ENCODE measurements at regions not wholly inside any gene's neighbourhood (a gene's known extent, or its start where the extent isn't known, plus 50 kb on each side); places are given as distances from the start of the nearest gene placed in this dataset.

DNA sequence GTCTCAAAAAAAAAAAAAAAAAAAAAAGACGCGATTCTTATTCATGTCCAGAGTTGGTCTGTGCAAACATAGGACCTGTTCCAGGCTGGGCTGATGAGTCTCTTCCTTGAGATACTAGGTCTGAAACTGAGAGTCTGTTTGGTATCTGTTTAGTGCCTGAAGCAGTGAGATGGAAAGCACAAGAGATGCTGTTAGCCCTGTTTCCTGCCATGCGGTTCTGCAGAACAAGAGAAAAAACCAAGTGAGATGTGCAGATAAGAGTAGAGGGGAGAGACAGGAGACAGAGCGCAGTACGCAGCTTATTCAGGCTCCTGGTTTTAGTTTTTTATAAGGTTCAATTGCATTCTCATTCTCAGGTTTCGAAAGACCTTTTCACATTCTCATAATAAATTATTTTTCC, 85.8 kb upstream of the PRKCQ start:
- TF ChIP-seq, protein P1, sequence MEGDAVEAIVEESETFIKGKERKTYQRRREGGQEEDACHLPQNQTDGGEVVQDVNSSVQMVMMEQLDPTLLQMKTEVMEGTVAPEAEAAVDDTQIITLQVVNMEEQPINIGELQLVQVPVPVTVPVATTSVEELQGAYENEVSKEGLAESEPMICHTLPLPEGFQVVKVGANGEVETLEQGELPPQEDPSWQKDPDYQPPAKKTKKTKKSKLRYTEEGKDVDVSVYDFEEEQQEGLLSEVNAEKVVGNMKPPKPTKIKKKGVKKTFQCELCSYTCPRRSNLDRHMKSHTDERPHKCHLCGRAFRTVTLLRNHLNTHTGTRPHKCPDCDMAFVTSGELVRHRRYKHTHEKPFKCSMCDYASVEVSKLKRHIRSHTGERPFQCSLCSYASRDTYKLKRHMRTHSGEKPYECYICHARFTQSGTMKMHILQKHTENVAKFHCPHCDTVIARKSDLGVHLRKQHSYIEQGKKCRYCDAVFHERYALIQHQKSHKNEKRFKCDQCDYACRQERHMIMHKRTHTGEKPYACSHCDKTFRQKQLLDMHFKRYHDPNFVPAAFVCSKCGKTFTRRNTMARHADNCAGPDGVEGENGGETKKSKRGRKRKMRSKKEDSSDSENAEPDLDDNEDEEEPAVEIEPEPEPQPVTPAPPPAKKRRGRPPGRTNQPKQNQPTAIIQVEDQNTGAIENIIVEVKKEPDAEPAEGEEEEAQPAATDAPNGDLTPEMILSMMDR (IDR thresholded peaks at IDR 0.05 in 8 of 11, conservative IDR thresholded peaks at IDR 0.05 in 3 of 11), result no peak
- TF ChIP-seq POLR2A (IDR thresholded peaks at IDR 0.05) (no peak), POLR2AphosphoS5 (IDR thresholded peaks at IDR 0.05) (no peak)
